NT2/D1 (cell line): ENCODE measurements at regions not wholly inside any gene's neighbourhood (a gene's known extent, or its start where the extent isn't known, plus 50 kb on each side); places are given as distances from the start of the nearest gene placed in this dataset.

ENCODE experiments used
- SUZ12 ChIP-seq: IDR thresholded peaks from 2 replicates; pipeline ENCODE4 v1.6.1; 2011; ENCODE audit not compliant: insufficient read length, insufficient read depth; ENCODE audit errors: extremely low read depth
- YY1 ChIP-seq: IDR thresholded peaks from 2 replicates; pipeline ENCODE4 v1.6.1; 2011; ENCODE audit not compliant: insufficient read length, insufficient read depth
- ZNF274 ChIP-seq: IDR thresholded peaks from 2 replicates; pipeline ENCODE4 v1.6.1; 2011; ENCODE audit warnings: mild to moderate bottlenecking, low read depth, low read length

DNA sequence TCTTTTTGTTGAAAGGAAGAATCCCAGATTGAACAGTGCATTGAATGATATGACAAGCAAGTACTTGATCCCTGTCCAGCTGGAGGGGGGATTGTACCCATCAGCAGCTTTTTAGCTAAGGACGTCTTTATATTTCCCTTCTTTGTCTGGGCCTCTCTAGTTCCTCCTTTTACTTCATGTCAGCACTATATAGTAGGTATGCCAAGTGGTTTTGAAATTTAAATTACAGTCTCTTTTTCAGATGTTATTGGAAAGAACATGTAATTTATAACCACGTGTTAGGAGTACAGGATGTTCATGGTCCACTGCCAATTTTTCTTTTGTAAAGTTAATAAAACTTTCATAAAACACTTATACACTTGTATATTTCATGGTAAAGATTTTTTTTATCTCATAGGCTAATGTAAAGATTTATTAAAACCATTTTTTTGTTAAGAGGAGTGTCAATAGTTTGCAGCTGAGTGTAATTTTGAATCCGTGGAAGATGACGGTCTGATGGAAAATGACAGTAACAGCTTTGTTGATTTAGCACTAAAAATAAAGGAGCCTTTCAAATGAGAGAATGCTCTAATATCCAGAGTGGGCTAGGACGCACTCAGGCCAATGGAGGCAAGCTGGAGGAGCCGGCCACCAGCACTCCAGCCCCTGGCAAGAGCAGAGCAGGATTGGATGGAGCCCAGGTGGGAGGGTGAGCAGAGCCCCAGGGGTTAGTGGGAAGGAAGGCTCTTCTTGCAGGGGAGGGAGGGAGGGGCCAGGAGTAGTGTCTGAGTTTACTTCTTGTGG is 488.3 kb downstream of the INSC start:
- TF ChIP-seq YY1 (no peak), SUZ12 (no peak), ZNF274 (no peak)
